ENCODE measurements at regions not wholly inside any gene's neighbourhood (a gene's known extent, or its start where the extent isn't known, plus 50 kb on each side); places are given as distances from the start of the nearest gene placed in this dataset.

DNA sequence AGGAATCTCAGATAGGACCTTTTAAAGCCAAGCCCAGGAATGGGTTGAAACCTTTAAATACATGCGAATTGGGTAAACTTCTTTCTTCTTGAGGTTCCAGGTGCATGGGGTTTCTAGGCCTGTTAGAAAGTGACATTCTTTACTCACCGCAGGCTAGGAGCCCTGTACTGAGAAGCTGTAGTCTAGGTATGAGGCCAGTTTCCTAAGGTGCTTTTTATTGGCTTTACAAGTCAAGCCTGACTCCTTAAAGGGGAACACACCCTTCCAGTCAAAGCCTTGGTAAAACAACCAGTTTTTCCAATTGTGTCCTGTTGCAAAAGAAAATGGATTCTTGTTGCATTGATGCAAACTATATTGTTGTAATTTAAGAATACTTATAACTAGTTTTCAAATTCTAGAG, 76.1 kb upstream of the ATP11B start:
- no peak for DNase-seq (ENCODE audit: low read depth in 2 of 2)

GRCh38 chr3:182722907-182723306, 70.4 kb upstream of the ATP11B start:
- DNase-seq (ENCODE audit: low read depth in 2 of 2), result no peak

GRCh38 chr3:182723596-182723995, 69.7 kb upstream of the ATP11B start:
- DNase-seq (ENCODE audit: low read depth in 2 of 2), result no peak

DNA sequence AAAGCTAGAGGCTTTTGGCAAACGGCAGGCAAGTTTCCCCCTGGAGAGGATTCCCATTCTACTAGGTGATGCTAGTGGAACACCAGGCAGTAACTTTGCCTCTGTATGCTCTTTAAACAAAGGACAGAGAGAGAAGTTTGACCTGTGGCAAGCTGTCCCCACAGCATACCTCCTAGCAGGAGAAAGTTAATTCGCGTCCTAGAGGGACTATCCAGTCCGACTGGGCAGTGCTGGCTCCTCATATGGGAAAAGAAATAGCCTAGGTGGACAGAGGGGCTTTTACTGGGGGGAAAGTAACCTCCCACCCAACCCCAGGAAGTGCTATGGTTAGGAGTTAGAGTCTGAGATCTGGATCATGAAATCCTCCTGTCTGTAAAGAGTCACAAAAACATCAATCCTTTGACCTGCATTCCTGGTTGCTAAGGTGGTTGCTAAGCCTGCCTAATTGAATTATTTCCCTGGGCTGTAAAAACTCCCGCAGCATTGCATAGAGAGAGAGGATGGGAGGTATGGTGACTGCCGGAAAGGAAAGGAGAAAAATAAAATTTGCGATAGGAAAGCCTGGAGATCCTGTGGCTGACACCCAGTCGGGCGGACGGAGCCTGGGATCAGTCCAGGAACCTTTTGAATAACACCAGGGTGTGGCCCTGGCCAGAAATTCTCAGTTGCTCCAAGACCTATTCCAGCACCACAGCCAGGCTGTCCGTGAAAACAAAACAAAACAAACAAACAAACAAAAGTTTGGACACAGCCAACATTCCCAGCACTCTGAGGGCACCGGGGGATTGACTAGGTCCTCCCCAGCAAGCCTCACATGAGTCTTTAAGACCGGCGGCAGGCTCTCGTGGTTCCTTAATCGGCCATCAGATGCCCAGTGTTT, 67.7 kb upstream of the ATP11B start:
- no peak for DNase-seq (ENCODE audit: low read depth in 2 of 2)

- DNase-seq (ENCODE audit: low read depth in 2 of 2), result no peak
These were observed 66.8 kb upstream of the ATP11B start for GRCh38 chr3:182726258-182727142.

- no peak for DNase-seq (ENCODE audit: low read depth in 2 of 2)
These were observed 65.1 kb upstream of the ATP11B start for GRCh38 chr3:182728238-182728637.

DNA sequence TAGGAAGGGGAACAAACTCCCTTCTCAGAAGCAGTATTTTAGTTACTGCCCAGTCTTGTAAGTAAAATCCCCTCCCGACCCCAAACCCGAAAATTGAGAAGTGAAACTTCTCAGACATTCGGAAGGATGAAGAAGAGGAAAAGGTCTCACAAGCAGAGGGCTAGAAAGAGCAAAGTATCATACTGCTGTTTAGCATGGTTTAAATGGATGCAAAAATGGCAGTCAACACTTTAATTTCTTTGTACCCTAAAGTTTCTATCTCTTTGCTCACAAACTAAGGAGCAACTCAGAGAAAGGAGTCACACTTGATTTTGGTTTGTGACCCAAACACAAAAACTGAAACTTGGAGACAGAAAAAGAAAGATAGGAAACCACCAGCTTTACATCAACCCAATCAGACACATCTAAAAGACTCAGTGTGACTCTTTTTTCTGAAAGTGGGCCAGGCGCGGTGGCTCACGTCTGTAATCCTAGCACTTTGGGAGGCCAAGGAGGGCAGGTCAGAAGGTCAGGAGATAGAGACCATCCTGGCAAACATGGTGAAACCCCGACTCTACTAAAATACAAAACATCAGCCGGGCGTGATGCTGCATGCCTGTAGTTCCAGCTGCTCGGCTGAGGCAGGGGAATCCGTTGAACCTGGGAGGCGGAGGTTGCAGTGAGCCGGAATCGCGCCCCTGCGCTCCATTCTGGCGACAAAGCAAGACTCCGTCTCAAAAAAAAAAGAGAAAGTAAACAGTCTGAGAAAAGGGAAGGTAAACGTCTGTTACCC, 63.2 kb upstream of the ATP11B start:
- DNase-seq (ENCODE audit: low read depth in 2 of 2), result no peak

GRCh38 chr3:182730675-182731042, 62.6 kb upstream of the ATP11B start:
- no peak for DNase-seq (ENCODE audit: low read depth in 2 of 2)

DNA sequence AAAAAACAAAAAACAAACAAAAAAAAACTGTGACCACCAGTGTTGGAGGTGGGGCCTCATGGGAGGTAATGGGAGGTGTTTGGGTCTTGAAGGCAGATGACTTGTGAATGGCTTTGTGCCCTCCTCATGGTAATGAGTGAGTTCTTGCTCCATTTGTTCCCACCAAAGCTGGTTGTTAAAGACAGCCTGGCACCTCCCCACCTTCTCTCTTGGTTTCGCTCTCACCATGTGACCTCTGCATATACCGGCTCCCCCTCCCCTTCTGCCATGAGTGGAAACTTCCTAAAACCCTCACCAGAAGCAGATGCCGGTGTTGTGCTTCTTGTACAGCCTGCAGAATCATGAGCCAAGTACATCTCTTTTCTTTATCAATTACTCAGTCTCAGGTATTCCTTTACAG, 61.5 kb upstream of the ATP11B start:
- no peak for DNase-seq (ENCODE audit: low read depth in 2 of 2)

DNA sequence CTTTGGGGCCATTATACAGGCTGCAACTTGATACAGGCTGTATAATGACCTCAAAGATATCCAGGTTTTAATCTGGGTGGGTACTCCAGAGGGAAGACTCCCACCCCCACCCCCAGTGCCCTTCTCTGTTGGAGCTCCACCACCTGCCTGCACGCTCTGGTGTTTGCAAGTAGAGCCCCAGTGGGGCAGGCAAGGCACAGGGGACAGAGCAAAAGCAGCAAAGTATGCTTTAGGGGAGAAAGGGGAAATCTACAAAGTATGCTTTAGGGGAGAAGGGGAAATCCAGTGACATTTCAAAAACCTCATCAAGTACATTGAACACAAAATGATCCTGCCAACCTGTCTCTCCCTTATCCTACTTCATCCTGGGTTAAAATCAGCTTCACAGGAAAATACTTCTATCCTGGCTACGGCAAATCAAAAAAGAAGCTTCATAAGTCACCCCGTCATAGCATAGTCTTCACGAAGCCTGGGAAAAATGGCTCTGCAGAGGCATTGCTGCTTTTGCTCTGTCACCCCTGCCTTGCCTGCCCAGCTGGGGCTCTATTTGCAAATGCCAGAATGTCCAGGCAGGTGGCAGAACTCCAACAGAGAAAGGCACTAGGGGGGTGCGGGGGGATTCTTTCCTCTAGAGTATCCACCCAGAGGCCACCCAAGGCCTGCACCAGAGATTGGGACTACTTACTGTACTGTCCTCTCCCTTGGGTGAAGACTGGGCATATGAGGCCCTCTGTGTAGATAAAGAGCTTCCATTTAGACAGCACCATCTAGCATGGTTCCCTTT, 60.9 kb upstream of the ATP11B start:
- DNase-seq (ENCODE audit: low read depth in 2 of 2), result no peak

GRCh38 chr3:182735672-182736071, 57.6 kb upstream of the ATP11B start:
- DNase-seq (ENCODE audit: low read depth in 2 of 2), result no peak

GRCh38 chr3:182737825-182738224, 55.5 kb upstream of the ATP11B start:
- DNase-seq (ENCODE audit: low read depth in 2 of 2), result no peak

DNA sequence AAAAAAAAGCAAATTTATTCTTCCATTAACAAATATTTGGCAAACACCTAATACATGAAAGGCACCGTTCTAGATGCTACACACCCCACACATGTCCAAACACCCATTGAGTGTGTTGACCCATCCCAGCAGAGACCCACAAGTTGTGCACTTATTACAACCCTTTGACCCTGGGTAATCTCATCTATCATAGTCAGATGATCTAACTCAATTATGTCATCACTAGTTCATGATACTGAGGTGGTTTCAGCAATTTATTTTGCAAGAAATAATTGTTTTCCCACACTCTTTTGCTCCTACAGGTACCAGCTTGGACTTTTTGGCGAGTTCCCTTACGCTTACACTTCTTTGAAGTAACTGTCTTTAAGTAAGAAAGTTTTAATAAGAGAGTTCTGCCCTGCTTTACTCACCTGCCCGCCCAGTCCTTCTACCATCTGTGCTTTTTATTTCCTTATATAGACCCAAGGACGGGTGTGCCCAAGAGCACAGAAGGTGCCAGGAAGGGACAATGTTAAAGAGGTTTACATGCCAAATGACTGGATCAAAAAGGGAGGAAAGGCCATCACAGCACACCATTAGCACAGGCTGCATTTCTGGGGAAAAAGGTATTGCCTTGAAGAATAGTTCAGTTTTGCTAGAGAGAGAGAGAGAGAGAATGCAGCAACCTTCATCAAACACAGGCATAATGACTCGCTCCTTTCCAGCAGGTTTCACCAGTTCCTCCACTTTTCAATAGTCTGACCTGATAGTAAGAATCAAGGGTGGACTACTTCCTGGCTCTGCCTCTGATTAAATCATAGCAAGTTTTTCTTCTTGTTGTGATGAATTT, 54.5 kb upstream of the ATP11B start:
- no peak for DNase-seq (ENCODE audit: low read depth in 2 of 2)

DNA sequence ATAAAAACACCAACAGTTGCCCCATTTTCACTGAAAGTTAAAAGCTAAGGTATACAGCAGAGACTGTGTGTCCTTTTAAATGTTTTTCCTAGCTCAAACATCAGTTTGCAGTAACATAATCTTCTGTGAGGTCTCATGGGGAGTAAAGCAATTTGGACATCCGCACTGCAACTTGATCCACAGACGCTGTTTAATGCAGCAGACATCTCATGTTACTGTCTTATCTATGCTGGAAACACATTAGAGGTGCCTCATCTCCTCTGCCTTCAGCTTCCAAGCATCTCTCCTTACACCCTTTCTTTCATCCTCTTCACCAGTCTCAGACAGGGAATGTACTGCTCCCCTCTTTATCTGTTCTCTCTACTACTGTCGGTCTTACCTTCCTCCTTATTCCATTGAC, 53.7 kb upstream of the ATP11B start:
- no peak for DNase-seq (ENCODE audit: low read depth in 2 of 2)

- DNase-seq (ENCODE audit: low read depth in 2 of 2), result no peak
These were observed 52.6 kb upstream of the ATP11B start for GRCh38 chr3:182740710-182741109.

- no peak for DNase-seq (ENCODE audit: low read depth in 2 of 2)
These were observed 52.1 kb upstream of the ATP11B start for GRCh38 chr3:182741214-182741613.
